ENCODE measurements at regions not wholly inside any gene's neighbourhood (a gene's known extent, or its start where the extent isn't known, plus 50 kb on each side); places are given as distances from the start of the nearest gene placed in this dataset.

DNA sequence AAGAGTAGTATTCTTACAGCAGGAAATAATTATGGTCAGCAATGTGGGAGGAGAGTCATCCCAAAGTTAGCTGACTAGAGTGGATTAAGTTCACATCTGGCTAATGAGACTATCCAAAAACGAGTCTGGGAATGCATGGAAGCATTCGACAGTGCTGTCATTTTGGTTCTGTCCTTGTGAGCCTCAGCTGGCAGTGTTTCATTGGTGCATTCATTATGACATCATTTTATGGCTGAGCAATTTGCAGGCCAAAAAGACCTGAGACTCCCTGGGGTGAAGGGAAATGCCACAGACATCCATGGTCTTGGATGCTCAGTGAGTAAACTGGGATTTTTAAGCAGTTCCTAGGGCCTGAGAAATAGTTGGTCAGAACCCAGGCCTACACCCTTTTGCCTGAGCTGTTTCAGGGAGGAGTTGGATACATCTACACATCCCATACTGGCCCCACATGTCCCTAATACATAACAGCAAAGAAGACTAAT lies 196.4 kb upstream of the CCN2 start:
- Mint-ChIP-seq H3K4me3 (ENCODE audit: unreplicated experiment) (no peak overlapping the region), H3K4me1 (ENCODE audit: low read depth) (peaks cover 34% of the 10 kb centered on the region), H3K27ac (ENCODE audit: unreplicated experiment) (peak overlapping the region; percentile 39), H3K9me3 (ENCODE audit: low read depth) (peaks cover 3% of the 10 kb centered on the region), H3K27me3 (ENCODE audit: low read depth) (no peaks in the 10 kb centered on the region), H3K36me3 (ENCODE audit: low read depth) (no peaks in the 10 kb centered on the region)
- no peak for TF ChIP-seq CTCF (IDR thresholded peaks at IDR 0.05)
- no peak for DNase-seq (ENCODE audit: low spot score)

DNA sequence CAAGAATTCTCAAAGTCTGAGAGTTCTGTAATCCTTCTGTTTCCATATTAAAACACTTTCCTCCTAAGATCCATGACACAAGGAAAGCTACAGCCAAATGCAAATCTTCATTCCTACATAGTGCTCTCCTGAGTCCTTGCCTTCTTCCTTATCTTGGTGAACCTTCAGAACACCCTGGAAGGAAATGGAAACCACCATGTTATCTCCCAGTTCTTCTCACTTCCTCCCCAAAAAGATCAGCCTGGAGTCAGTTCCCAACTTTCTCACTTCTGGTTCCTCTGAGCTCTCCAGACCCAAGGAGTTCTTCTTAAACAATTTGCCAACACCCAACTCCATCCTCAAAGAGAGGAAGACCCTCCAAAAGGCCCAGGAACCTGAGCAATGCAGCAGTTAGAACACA lies 193.3 kb upstream of the CCN2 start:
- no peak overlapping the region for H3K27ac Mint-ChIP-seq (ENCODE audit: unreplicated experiment)
- H3K27me3 Mint-ChIP-seq (ENCODE audit: low read depth) = no peaks in the 10 kb centered on the region
- peaks cover 37% of the 10 kb centered on the region for H3K4me1 Mint-ChIP-seq (ENCODE audit: low read depth)
- DNase-seq (ENCODE audit: low spot score) = no peak
- H3K36me3 Mint-ChIP-seq (ENCODE audit: low read depth) = no peaks in the 10 kb centered on the region
- no peaks in the 10 kb centered on the region for H3K9me3 Mint-ChIP-seq (ENCODE audit: low read depth)
- no peak for TF ChIP-seq CTCF (IDR thresholded peaks at IDR 0.05)
- H3K4me3 Mint-ChIP-seq (ENCODE audit: unreplicated experiment) = no peak overlapping the region

DNA sequence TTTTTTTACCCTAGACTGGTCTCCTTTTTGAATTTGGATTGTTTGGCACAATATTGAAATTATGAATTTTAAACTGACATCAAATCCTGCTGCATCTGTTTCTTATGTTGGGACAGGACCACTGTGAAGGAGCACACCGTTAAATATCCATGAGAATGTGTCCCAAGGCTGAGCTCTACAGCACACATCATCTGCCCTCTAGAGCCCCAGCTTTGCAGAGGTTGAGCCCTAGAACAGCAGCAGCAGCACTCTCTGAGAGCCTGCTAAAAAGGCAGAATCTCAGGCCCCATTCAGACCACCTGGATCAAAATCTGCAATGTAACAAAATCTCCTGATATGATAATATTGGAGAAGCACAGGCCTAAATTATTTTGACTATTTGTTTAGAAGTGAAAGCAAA lies 192.1 kb upstream of the CCN2 start:
- Mint-ChIP-seq H3K4me1 (ENCODE audit: low read depth) (peaks cover 34% of the 10 kb centered on the region), H3K27me3 (ENCODE audit: low read depth) (no peaks in the 10 kb centered on the region), H3K4me3 (ENCODE audit: unreplicated experiment) (no peak overlapping the region), H3K27ac (ENCODE audit: unreplicated experiment) (no peak overlapping the region), H3K9me3 (ENCODE audit: low read depth) (no peaks in the 10 kb centered on the region), H3K36me3 (ENCODE audit: low read depth) (no peaks in the 10 kb centered on the region)
- TF ChIP-seq CTCF (IDR thresholded peaks at IDR 0.05) = no peak
- DNase-seq (ENCODE audit: low spot score) = no peak

DNA sequence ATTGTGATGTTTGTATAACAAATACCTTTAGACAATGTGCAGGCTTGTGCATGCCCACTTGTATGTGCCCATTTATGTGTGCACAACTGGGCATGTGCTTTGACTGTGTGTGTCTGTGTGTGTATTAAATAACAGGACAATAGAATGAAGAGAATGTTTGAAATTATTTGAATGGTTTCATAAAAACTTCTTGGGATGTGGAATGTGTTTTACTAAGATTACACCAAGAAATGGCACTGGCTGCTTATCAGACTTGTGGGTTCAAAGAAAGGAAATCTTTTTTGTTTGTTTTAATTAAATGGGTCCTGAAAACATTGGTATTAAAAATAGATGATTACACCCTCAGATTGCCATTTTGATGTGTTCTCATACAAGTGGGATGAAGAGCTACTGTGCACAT lies 191.6 kb upstream of the CCN2 start:
- H3K9me3 Mint-ChIP-seq (ENCODE audit: low read depth) = no peaks in the 10 kb centered on the region
- peaks cover 30% of the 10 kb centered on the region for H3K4me1 Mint-ChIP-seq (ENCODE audit: low read depth)
- no peak for DNase-seq (ENCODE audit: low spot score)
- no peak for TF ChIP-seq CTCF (IDR thresholded peaks at IDR 0.05)
- H3K36me3 Mint-ChIP-seq (ENCODE audit: low read depth) = no peaks in the 10 kb centered on the region
- no peak overlapping the region for H3K4me3 Mint-ChIP-seq (ENCODE audit: unreplicated experiment)
- no peaks in the 10 kb centered on the region for H3K27me3 Mint-ChIP-seq (ENCODE audit: low read depth)
- H3K27ac Mint-ChIP-seq (ENCODE audit: unreplicated experiment) = no peak overlapping the region

DNA sequence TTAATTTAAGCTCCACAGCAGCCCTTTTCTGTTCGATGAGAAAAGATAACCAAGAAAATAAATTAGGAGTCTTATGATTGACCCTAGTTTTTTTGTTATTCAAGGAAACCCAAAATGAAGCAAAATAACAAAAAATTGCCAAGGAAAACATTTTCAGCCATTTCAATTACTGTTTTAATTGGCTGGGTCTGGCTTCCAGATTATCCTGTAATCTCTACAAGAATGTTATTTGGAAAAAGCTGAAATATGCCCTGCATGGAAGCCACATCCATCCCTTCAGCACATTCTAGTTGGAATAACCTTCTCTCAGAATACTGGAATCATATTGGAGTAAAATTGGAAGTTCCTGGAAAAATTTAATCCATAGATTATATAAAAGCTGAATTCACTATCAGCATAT lies 191.1 kb upstream of the CCN2 start:
- H3K9me3 Mint-ChIP-seq (ENCODE audit: low read depth) = no peaks in the 10 kb centered on the region
- no peaks in the 10 kb centered on the region for H3K36me3 Mint-ChIP-seq (ENCODE audit: low read depth)
- DNase-seq (ENCODE audit: low spot score) = no peak
- no peak overlapping the region for H3K27ac Mint-ChIP-seq (ENCODE audit: unreplicated experiment)
- H3K4me1 Mint-ChIP-seq (ENCODE audit: low read depth) = peaks cover 25% of the 10 kb centered on the region
- H3K4me3 Mint-ChIP-seq (ENCODE audit: unreplicated experiment) = no peak overlapping the region
- no peak for TF ChIP-seq CTCF (IDR thresholded peaks at IDR 0.05)
- H3K27me3 Mint-ChIP-seq (ENCODE audit: low read depth) = no peaks in the 10 kb centered on the region
